ENCODE measurements at regions not wholly inside any gene's neighbourhood (a gene's known extent, or its start where the extent isn't known, plus 50 kb on each side); places are given as distances from the start of the nearest gene placed in this dataset.

GRCh38 chr1:222239130-222239529 is 308.8 kb downstream of the HHIPL2 start:
- WGBS (ENCODE audit: low lambda C conversion rate) = 68% methylated on average over 1 of the region's 1 CpG
- Histone ChIP-seq H3K4me2 (no peak overlapping the region), H3K79me2 (ENCODE audit: insufficient read depth) (no peaks in the 10 kb centered on the region), H3K4me1 (ENCODE audit: control insufficient read depth in 1 of 2, insufficient read depth in 2 of 2, low read depth in 1 of 2, low read length in 1 of 2) (no peaks in the 10 kb centered on the region), H3K9ac (no peak overlapping the region), H3K36me3 (replicated peaks in 1 of 2; ENCODE audit: control insufficient read depth in 1 of 2, insufficient read depth in 2 of 2, low read length in 1 of 2) (no peaks in the 10 kb centered on the region), H3K9me3 (no peaks in the 10 kb centered on the region), H3F3A (replicated peaks; ENCODE audit: insufficient read depth) (no peaks in the 10 kb centered on the region), H3K4me3 (ENCODE audit: low read depth in 2 of 2, low read length in 1 of 2) (no peak overlapping the region), H4K20me1 (ENCODE audit: insufficient read depth) (no peaks in the 10 kb centered on the region), H3K27ac (ENCODE audit: low read depth in 2 of 2, low read length in 1 of 2) (no peak overlapping the region), H3K27me3 (ENCODE audit: insufficient read depth) (no peaks in the 10 kb centered on the region), H3K9me2 (no peaks in the 10 kb centered on the region), H2AFZ (ENCODE audit: low read depth) (no peak overlapping the region; the same call in 1 of the 2 replicates)
- ChIA-PET POLR2A (no interaction called here), CTCF (interaction anchor here (3.3 kb wide), 1 partner anchor 216 kb away, joined by 11 read pairs; no protein-coding TSS in a partner anchor)
- no peak for DNase-seq
- no peak for TF ChIP-seq RXRA (IDR thresholded peaks at IDR 0.05; ENCODE audit: borderline replicate concordance, low read depth)
- TF ChIP-seq YY1 (IDR thresholded peaks at IDR 0.05; ENCODE audit: low read depth) = no peak
- TF ChIP-seq REST (IDR thresholded peaks at IDR 0.05; ENCODE audit: low read depth, low read length) = no peak
- no peak for TF ChIP-seq RCOR1 (IDR thresholded peaks at IDR 0.05; ENCODE audit: low read length)
- no peak for TF ChIP-seq ZBTB33 (IDR thresholded peaks at IDR 0.05; ENCODE audit: borderline replicate concordance, low read depth)
- no peak for TF ChIP-seq TAF1 (IDR thresholded peaks at IDR 0.05; ENCODE audit: borderline replicate concordance, low read depth, low read length)
- TF ChIP-seq RFX5 (IDR thresholded peaks at IDR 0.05; ENCODE audit: low read length) = no peak
- TF ChIP-seq FOXJ3 (CRISPR knock-in tag; IDR thresholded peaks at IDR 0.05) = no peak
- no peak for TF ChIP-seq SMC3 (IDR thresholded peaks at IDR 0.05; ENCODE audit: low read depth, low read length)
- no peak for TF ChIP-seq USF2 (IDR thresholded peaks at IDR 0.05; ENCODE audit: borderline replicate concordance, low read depth, low read length)
- no peak for TF ChIP-seq JUND (IDR thresholded peaks at IDR 0.05)
- TF ChIP-seq FOSL2 (IDR thresholded peaks at IDR 0.05; ENCODE audit: borderline replicate concordance, low read depth) = no peak
- TF ChIP-seq NRF1 (IDR thresholded peaks at IDR 0.05; ENCODE audit: low read depth, low read length) = no peak
- TF ChIP-seq GATA2 (CRISPR knock-in tag; IDR thresholded peaks at IDR 0.05) = no peak
- TF ChIP-seq EP300 (IDR thresholded peaks at IDR 0.05; ENCODE audit: borderline replicate concordance in 1 of 2, low read depth in 1 of 2, low read length in 1 of 2) = no peak
- no peak for TF ChIP-seq TEAD4 (IDR thresholded peaks at IDR 0.05; ENCODE audit: borderline replicate concordance, insufficient read depth)
- no peak for TF ChIP-seq MAX (IDR thresholded peaks at IDR 0.05; ENCODE audit: low read depth)
- TF ChIP-seq SIN3A (IDR thresholded peaks at IDR 0.05; ENCODE audit: borderline replicate concordance, low read depth, low read length) = no peak
- TF ChIP-seq MXI1 (IDR thresholded peaks at IDR 0.05; ENCODE audit: low read depth, low read length) = no peak
